Right renal cortex interstitium (tissue), 3 donors: ENCODE measurements at regions not wholly inside any gene's neighbourhood (a gene's known extent, or its start where the extent isn't known, plus 50 kb on each side); places are given as distances from the start of the nearest gene placed in this dataset.
"Not testable (repeated sequence)": the region's sequence is repeated elsewhere in the genome, so short reads cannot be mapped to it uniquely, and the experiment has no call there.

Source experiments
- DNase-seq, 3 donors: peaks; one replicate each; pipeline ENCODE4 v3.0.0-alpha.2; 2013; ENCODE audit warnings: low read depth in 3 of 3, low spot score in 2 of 3

GRCh38 chr18:68387246-68387645 is 327.7 kb downstream of the TMX3 start:
- no peak for DNase-seq

- not testable (repeated sequence) for DNase-seq
These were observed 330.9 kb downstream of the TMX3 start for GRCh38 chr18:68383979-68384378.

- DNase-seq = no peak
These were observed 338.0 kb downstream of the TMX3 start for GRCh38 chr18:68376926-68377325.

GRCh38 chr18:68362907-68363306 is 352.0 kb downstream of the TMX3 start:
- DNase-seq = no peak

- no peak for DNase-seq
These were observed 359.3 kb downstream of the TMX3 start for GRCh38 chr18:68355637-68356036.

- no peak for DNase-seq
These were observed 360.7 kb downstream of the TMX3 start for GRCh38 chr18:68354176-68354575.

GRCh38 chr18:68342039-68342659 is 372.8 kb downstream of the TMX3 start:
- no peak for DNase-seq

GRCh38 chr18:68340606-68341005 is 374.3 kb downstream of the TMX3 start:
- no peak for DNase-seq

GRCh38 chr18:68330658-68331057 is 384.2 kb downstream of the TMX3 start:
- DNase-seq = no peak

- DNase-seq = no peak
These were observed 391.0 kb downstream of the TMX3 start for GRCh38 chr18:68323921-68324320.

GRCh38 chr18:68316636-68317035 is 398.3 kb downstream of the TMX3 start:
- no peak for DNase-seq

GRCh38 chr18:68314403-68314802 is 400.5 kb downstream of the TMX3 start:
- DNase-seq = peak in 1 of 3 donors; percentile 2

- no peak for DNase-seq
These were observed 413.5 kb downstream of the TMX3 start for GRCh38 chr18:68301441-68301840.

GRCh38 chr18:68299906-68300305 is 415.0 kb downstream of the TMX3 start:
- no peak for DNase-seq

GRCh38 chr18:68298330-68298729 is 416.6 kb downstream of the TMX3 start:
- DNase-seq = no peak

- no peak for DNase-seq
These were observed 426.5 kb downstream of the TMX3 start for GRCh38 chr18:68288408-68288807.

GRCh38 chr18:68284236-68284780 is 430.6 kb downstream of the TMX3 start:
- no peak for DNase-seq

GRCh38 chr18:68283834-68284233 is 431.1 kb downstream of the TMX3 start:
- no peak for DNase-seq

- DNase-seq = no peak
These were observed 432.7 kb downstream of the TMX3 start for GRCh38 chr18:68282232-68282631.

GRCh38 chr18:68275616-68276015 is 439.3 kb downstream of the TMX3 start:
- no peak for DNase-seq

- no peak for DNase-seq
These were observed 444.9 kb downstream of the TMX3 start for GRCh38 chr18:68270017-68270416.

GRCh38 chr18:68267583-68267982 is 447.3 kb downstream of the TMX3 start:
- no peak for DNase-seq

- DNase-seq = no peak
These were observed 451.4 kb downstream of the TMX3 start for GRCh38 chr18:68263481-68263880.
